NCI-H524 (cell line): ENCODE measurements at regions not wholly inside any gene's neighbourhood (a gene's known extent, or its start where the extent isn't known, plus 50 kb on each side); places are given as distances from the start of the nearest gene placed in this dataset.
"Not testable (repeated sequence)": the region's sequence is repeated elsewhere in the genome, so short reads cannot be mapped to it uniquely, and the experiment has no call there.

Source experiments
- DNase-seq, 2 experiments: peaks; one replicate each; lab custom pipeline; 2025; lab: John Stamatoyannopoulos, UW

- DNase-seq, result no peak
Measured at GRCh38 chr4:129254126-129254525, 158.2 kb downstream of the C4orf33 start.

GRCh38 chr4:129254526-129254925 is 158.6 kb downstream of the C4orf33 start:
- no peak for DNase-seq

GRCh38 chr4:129261584-129261983 is 165.6 kb downstream of the C4orf33 start:
- peak; percentile 1 to 80 for DNase-seq

GRCh38 chr4:129264008-129264657 is 168.2 kb downstream of the C4orf33 start:
- DNase-seq, result no peak

GRCh38 chr4:129278868-129279267 is 182.9 kb downstream of the C4orf33 start:
- DNase-seq, result no peak

GRCh38 chr4:129282293-129282692 is 186.3 kb downstream of the C4orf33 start:
- DNase-seq, result no peak

GRCh38 chr4:129292194-129292593 is 196.2 kb downstream of the C4orf33 start:
- DNase-seq, result not testable (repeated sequence)

GRCh38 chr4:129314781-129315180 is 218.8 kb downstream of the C4orf33 start:
- no peak for DNase-seq

GRCh38 chr4:129322920-129323319 is 227.0 kb downstream of the C4orf33 start:
- no peak for DNase-seq

- DNase-seq, result peak; percentile 33 to 67
Measured at GRCh38 chr4:129323658-129324057, 227.7 kb downstream of the C4orf33 start.

- DNase-seq, result no peak
Measured at GRCh38 chr4:129326571-129327460, 230.9 kb downstream of the C4orf33 start.

GRCh38 chr4:129327637-129328036 is 231.7 kb downstream of the C4orf33 start:
- no peak for DNase-seq

GRCh38 chr4:129328162-129328561 is 232.2 kb downstream of the C4orf33 start:
- no peak for DNase-seq

GRCh38 chr4:129334136-129334535 is 238.2 kb downstream of the C4orf33 start:
- DNase-seq, result no peak

- DNase-seq, result peak in 1 of 2 experiments; percentile 59
Measured at GRCh38 chr4:129335276-129335675, 239.3 kb downstream of the C4orf33 start.

- DNase-seq, result no peak
Measured at GRCh38 chr4:129335818-129336217, 239.9 kb downstream of the C4orf33 start.

- no peak for DNase-seq
Measured at GRCh38 chr4:129336457-129337227, 240.7 kb downstream of the C4orf33 start.

- DNase-seq, result peak; percentile 37 to 63
Measured at GRCh38 chr4:129337228-129337620, 241.3 kb downstream of the C4orf33 start.

- DNase-seq, result no peak
Measured at GRCh38 chr4:129342819-129343408, 247.0 kb downstream of the C4orf33 start.

GRCh38 chr4:129344058-129344457 is 248.1 kb downstream of the C4orf33 start:
- DNase-seq, result peak in 1 of 2 experiments; percentile 35

- DNase-seq, result no peak
Measured at GRCh38 chr4:129345609-129346008, 249.7 kb downstream of the C4orf33 start.

GRCh38 chr4:129346036-129346435 is 250.1 kb downstream of the C4orf33 start:
- no peak for DNase-seq
